Ovary (tissue), 3 donors: ENCODE measurements at regions not wholly inside any gene's neighbourhood (a gene's known extent, or its start where the extent isn't known, plus 50 kb on each side); places are given as distances from the start of the nearest gene placed in this dataset.

Experiments
- CTCF ChIP-seq, 3 donors: fragments of 450-650 bp in 2 of 3; fragments of 200-600 bp in 1 of 3; IDR thresholded peaks; one replicate each; pipeline versions ENCODE4 v1.5.1 to v1.8.0; 2016 to 2022; ENCODE audit warnings: antibody characterized with exemption in 3 of 3, mild to moderate bottlenecking in 1 of 3
- POLR2A ChIP-seq: fragments of 450-650 bp; IDR thresholded peaks from one replicate; pipeline ENCODE4 v1.6.1; 2017; ENCODE audit warnings: antibody characterized with exemption, mild to moderate bottlenecking, moderate library complexity
- donor health status: DM: no; HTN: no; CAD: no.

- TF ChIP-seq POLR2A (no peak), CTCF (IDR thresholded peaks at IDR 0.05) (no peak)
Measured at GRCh38 chr3:43221076-43221475, 65.3 kb upstream of the SNRK start.
